ENCODE measurements at regions not wholly inside any gene's neighbourhood (a gene's known extent, or its start where the extent isn't known, plus 50 kb on each side); places are given as distances from the start of the nearest gene placed in this dataset.
"Not testable (repeated sequence)": the region's sequence is repeated elsewhere in the genome, so short reads cannot be mapped to it uniquely, and the experiment has no call there.

- DNase-seq (ENCODE audit: low read depth); H3K4me3 ChIP-seq (ENCODE audit: low read depth, low read length): not testable (repeated sequence)
- TF ChIP-seq, protein P1, sequence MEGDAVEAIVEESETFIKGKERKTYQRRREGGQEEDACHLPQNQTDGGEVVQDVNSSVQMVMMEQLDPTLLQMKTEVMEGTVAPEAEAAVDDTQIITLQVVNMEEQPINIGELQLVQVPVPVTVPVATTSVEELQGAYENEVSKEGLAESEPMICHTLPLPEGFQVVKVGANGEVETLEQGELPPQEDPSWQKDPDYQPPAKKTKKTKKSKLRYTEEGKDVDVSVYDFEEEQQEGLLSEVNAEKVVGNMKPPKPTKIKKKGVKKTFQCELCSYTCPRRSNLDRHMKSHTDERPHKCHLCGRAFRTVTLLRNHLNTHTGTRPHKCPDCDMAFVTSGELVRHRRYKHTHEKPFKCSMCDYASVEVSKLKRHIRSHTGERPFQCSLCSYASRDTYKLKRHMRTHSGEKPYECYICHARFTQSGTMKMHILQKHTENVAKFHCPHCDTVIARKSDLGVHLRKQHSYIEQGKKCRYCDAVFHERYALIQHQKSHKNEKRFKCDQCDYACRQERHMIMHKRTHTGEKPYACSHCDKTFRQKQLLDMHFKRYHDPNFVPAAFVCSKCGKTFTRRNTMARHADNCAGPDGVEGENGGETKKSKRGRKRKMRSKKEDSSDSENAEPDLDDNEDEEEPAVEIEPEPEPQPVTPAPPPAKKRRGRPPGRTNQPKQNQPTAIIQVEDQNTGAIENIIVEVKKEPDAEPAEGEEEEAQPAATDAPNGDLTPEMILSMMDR (IDR thresholded peaks at IDR 0.05; ENCODE audit: control insufficient read depth, extremely low read depth, insufficient read depth): 0 out of 2 replicates have a peak, but pooled peaks have one; percentile 2
These were observed 162.3 kb upstream of the TPTE start for GRCh38 chr21:10359120-10359519.

DNA sequence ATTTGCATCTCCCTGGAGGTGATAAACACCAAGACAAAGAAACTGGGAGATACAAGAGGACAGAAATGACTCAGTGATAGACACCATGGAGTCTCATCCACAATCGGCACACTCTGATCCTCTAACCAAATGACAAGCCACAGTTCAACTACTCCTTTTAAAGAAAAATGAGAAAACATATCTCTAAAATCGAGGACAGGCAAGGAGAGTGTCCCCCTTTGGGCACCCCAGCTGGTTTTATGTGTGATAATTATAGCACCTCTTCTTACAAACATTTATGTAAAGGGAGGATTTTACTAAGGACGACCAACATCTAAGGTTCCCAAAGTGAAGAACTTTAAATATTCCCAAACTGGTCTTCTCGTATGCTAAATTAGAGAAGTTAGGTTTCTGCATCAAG lies 161.5 kb upstream of the TPTE start:
- not testable (repeated sequence) for H3K4me3 ChIP-seq (ENCODE audit: low read depth, low read length); DNase-seq (ENCODE audit: low read depth)

DNA sequence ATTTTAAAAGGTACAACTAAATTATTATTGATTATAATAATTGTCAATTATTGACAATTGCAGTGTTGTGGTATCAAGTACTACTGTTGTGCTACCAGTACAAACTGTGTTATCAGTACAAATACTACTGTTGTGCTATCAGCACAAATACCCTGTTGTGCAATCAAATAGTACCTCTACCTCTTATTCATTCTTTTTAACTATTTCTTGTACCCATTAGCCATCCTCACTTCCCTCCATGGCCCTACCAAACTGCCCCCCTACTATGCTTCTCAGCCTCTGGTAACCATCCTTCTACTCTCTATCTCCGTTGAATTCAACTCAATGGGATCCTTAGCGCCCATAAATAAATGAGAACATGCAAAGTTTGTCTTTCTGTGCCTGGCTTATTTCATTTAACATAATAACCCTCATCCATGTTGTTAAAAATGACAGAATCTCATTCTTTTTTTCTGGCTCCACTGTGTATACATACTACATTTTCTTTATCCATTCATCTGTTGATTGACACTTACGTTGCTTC lies 160.1 kb upstream of the TPTE start:
- H3K4me3 ChIP-seq (ENCODE audit: low read depth, low read length); DNase-seq (ENCODE audit: low read depth): not testable (repeated sequence)

GRCh38 chr21:10362816-10363215 lies 158.6 kb upstream of the TPTE start:
- not testable (repeated sequence) for H3K4me3 ChIP-seq (ENCODE audit: low read depth, low read length); DNase-seq (ENCODE audit: low read depth)

DNA sequence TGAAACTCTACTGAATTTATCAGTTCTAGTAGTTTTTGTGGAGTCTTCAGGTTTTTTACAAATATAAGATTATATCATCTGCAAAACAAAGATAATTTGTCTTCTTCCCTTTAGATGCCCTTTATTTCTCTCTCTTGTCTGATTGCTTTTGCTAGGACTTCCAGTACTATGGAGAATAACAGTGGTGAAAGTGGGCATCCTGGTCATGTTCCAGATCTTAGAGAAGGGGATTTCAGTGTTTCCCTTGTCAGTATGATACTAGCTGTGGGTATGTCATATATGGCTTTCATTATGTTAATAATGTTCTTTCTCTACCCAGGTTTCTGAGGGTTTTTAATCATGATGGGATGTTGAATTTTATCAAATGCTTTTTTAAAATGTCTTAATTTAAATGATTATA lies 158.1 kb upstream of the TPTE start:
- H3K4me3 ChIP-seq (ENCODE audit: low read depth, low read length); DNase-seq (ENCODE audit: low read depth): not testable (repeated sequence)

DNA sequence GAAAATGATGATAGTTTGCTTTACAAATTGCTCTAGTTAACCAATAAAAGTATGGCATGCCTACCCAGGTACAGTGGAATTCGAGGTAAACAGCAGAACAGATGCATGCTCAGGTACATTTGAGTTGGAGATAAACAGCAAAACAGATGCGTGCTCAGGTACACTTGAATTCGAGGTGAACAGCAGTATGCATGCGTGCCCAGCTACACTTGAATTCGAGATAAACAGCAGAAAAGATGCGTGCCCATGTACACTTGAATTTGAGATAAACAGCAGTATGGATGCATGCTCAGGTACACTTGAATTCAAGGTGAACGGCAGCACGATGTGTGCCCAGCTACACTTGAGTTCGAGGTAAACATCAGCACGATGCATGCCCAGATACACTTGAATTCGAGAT lies 155.2 kb upstream of the TPTE start:
- not testable (repeated sequence) for H3K4me3 ChIP-seq (ENCODE audit: low read depth, low read length); DNase-seq (ENCODE audit: low read depth)

DNA sequence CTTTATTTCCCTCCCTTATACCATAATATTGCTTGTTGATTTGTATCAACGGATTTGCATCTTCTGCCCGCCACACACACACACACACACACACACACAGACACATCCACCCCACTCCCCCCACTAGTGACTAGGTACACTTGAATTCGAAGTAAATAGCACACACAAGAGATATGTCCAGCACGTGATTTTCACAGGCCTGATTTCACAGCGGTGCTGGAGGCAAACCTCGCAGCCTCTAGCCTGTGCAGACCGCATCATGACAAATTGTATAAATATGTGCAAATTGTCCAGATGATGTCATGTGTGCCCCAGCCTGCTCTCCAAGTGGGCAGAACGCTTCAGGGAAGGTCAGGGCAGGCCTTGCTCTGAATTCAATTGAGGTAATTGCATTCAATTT lies 153.8 kb upstream of the TPTE start:
- H3K4me3 ChIP-seq (ENCODE audit: low read depth, low read length); DNase-seq (ENCODE audit: low read depth): not testable (repeated sequence)

- not testable (repeated sequence) for DNase-seq (ENCODE audit: low read depth); H3K4me3 ChIP-seq (ENCODE audit: low read depth, low read length)
These were observed 153.0 kb upstream of the TPTE start for GRCh38 chr21:10368323-10368798.

DNA sequence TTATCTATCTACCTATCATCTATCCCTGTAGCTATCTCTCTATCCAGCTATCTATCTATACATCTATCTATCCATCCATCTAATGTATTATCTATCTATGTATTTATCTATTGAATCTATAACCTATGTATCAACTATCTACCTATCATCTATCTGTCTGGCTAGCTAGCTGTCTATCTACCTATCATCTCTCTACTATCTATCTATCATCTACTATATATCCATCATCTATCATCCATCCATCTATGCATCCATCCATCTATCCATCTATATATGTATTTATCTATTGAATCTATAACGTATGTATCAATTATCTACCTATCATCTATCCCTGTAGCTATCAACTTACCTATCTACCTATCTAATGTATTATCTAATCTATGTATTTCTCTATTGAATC lies 152.1 kb upstream of the TPTE start:
- not testable (repeated sequence) for H3K4me3 ChIP-seq (ENCODE audit: low read depth, low read length); DNase-seq (ENCODE audit: low read depth)

DNA sequence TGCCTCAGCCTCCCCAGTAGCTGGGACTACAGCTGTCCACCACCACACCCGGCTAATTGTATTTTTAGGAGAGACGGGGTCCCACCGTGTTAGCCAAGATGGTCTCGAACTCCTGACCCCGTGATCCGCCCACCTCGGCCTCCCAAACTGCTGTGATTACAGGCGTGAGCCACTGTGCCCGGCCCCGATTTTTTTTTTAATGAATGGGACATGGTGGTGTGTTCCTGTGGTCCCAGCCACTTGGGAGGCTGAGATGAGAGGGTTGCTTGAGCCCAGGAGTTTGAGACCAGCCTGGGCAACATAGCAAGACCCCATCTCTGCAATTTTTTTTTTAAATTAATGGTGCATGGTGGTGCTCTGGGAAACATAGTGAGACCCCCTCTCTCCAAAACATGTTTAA lies 143.6 kb upstream of the TPTE start:
- not testable (repeated sequence) for H3K4me3 ChIP-seq (ENCODE audit: low read depth, low read length); DNase-seq (ENCODE audit: low read depth)

DNA sequence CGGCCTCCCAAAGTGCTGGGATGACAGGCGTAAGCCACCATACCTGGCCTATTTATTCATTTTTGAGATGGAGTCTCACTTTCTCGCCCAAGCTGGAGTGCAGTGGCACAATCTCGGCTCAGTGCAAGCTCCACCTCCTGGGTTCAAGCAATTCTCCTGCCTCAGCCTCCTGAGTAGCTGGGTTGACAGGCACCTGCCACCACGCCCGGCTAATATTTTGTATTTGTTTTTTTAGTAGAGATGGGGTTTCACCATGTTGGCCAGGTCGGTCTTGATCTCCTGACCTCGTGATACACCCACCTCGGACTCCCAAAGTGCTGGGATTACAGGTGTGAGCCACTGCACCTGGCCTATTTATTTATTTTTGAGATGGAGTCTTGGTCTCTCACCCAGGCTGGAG lies 141.6 kb upstream of the TPTE start:
- DNase-seq (ENCODE audit: low read depth); H3K4me3 ChIP-seq (ENCODE audit: low read depth, low read length): not testable (repeated sequence)

DNA sequence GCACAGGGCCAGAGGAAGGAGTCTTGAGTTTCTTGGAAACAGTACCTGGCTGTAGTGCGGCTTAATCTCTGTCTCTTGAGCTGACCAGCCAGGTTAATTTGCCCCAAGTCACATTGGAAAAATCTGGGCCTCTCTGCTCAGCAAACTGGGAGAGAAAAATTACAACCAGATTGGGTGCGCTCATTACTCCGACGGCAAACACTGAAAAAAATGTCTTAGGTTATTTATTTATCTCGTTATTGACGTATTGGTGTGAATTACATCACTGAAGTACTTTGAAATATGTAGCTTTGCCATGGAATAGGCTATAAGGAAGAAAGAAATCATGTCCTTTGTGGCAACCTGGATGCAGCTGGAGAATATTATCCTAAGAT lies 139.7 kb upstream of the TPTE start:
- not testable (repeated sequence) for DNase-seq (ENCODE audit: low read depth); H3K4me3 ChIP-seq (ENCODE audit: low read depth, low read length)

GRCh38 chr21:10382135-10382534 lies 139.2 kb upstream of the TPTE start:
- H3K4me3 ChIP-seq (ENCODE audit: low read depth, low read length); DNase-seq (ENCODE audit: low read depth): not testable (repeated sequence)

- not testable (repeated sequence) for H3K4me3 ChIP-seq (ENCODE audit: low read depth, low read length); DNase-seq (ENCODE audit: low read depth)
These were observed 138.8 kb upstream of the TPTE start for GRCh38 chr21:10382580-10382979.

DNA sequence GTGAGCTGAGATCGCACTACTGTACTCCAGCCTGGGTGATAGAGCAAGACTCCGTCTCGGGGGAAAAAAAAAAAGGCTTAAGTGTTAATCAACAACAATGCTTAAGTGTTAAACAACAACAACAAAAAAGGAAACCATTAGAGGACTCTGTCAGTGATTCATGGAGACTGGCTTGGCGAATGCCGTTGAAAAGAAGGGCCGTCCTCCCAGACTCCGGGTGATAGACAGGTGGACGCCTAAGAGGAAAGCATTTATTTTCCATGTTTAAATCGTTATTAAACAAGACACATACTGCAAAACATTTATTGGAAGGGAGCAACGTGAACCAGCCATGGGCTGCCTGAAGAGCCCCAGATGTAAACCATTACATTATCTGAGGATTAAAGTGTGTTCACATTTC lies 137.8 kb upstream of the TPTE start:
- DNase-seq (ENCODE audit: low read depth); H3K4me3 ChIP-seq (ENCODE audit: low read depth, low read length): not testable (repeated sequence)

DNA sequence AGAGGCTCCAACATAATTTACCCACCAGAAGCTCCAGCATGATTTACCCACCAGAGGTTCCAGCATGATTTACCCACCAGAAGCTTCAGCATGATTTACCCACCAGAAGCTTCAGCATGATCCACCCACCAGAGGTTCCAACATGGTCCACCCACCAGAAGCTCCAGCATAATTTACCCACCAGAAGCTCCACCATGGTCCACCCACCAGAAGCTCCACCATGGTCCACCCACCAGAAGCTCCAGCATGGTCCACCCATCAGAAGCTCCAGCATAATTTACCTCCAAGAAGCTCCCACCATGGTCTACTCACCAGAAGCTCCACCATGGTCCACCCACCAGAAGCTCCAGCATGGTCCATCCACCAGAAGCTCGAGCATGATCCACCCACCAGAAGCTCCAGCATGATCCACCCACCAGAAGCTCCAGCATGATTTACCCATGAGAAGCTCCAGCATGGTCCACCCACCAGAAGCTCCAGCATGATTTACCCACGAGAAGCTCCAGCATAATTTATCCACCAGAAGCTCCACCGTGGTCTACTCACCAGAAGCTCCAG lies 137.0 kb upstream of the TPTE start:
- DNase-seq (ENCODE audit: low read depth); H3K4me3 ChIP-seq (ENCODE audit: low read depth, low read length): not testable (repeated sequence)

DNA sequence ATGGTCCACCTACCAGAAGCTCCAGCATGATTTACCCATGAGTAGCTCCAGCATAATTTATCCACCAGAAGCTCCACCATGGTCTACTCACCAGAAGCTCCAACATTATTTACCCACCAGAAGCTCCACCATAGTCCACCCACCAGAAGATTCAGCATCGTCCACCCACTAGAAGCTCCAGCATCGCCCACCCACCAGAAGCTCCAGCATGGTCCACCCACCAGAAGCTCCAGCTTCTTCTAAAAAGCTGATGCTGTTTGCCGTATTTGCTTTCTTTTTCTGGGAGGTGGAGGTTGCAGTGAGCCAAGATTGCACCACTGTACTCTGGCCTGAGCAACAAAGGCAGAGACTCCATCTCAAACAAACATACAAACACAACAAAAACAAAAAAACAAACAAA lies 136.2 kb upstream of the TPTE start:
- not testable (repeated sequence) for H3K4me3 ChIP-seq (ENCODE audit: low read depth, low read length); DNase-seq (ENCODE audit: low read depth)

DNA sequence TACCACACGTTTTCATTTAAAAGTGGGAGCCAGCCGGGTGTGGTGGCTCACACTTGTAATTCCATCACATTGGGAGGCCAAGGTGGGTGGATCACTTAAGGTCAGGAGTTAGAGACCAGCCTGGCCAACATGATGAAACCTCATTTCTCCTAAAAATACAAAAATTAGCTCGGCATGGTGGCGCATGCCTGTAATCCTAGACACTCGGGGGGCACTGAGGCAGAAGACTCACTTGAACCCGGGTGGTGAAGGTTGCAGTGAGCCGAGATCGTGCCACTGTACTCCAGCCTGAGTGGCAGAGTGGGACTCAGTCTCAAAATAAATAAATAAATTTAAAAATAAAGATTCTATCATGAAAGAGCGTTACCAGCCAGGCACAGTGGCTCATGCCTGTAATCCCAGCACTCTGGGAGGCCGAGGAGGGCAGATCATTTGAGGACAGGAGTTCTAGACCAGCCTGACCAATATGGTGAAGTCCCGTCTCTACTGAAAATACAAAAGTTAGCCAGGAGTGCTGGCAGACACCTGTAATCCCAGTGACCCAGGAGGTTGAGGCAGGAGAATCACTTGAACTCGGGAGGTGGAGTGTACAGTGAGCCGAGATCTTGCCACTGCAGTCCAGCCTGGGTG lies 135.4 kb upstream of the TPTE start:
- DNase-seq (ENCODE audit: low read depth); H3K4me3 ChIP-seq (ENCODE audit: low read depth, low read length): not testable (repeated sequence)
